Right renal cortex interstitium (tissue), 3 donors: ENCODE measurements at regions not wholly inside any gene's neighbourhood (a gene's known extent, or its start where the extent isn't known, plus 50 kb on each side); places are given as distances from the start of the nearest gene placed in this dataset.

Experiments used
- DNase-seq, 3 donors: peaks; one replicate each; pipeline ENCODE4 v3.0.0-alpha.2; 2013; ENCODE audit warnings: low read depth in 3 of 3, low spot score in 2 of 3

DNA sequence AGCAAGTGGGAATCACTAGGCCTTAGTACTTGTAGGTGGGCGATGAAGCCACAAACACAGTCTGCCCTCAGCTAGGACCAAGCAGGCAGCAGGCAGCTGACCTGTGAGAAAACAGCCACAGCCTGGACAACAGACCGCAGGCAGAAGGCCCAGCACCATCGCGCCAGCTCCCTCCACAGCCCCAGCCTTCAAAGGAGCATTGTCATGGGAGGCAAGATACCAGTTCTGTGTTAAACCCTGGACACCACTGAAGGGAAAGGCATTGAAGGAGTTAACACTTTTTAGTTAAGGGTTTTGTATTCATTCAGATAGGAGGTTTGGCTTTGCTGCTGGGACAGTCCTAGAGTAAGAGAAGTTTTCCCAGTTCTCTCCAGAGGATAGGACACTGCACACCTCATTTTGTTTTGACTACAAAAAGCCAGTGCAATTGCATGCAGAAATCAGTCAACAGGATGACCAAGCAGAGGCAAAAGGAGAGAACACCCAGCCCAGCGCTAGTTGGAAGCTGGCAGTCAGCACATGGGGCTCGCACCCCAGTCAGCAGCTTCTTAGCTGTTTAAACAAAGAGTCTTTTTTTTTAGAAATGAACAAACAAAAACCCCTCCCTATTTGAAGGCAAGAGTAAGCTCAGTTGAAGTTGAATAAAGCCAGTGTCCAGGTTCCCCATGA lies 286.1 kb upstream of the TPM1 start:
- no peak for DNase-seq

DNA sequence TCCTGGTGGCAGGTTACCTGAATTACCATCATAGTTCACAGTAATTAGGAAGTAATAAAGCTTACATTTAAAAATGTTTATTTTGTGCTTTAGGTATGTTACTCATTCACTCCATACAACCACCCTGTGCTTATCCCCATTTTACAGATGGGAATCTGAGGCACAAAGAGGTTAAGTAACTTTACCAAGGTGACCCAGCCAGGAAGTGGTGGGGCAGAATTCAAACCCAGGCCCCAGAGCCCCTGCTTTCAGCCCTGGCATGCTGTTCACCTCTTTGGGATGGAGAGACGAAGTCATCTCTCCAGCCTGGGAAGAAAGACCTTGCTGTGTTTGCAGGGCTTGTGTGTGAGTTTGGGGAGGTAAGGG lies 285.6 kb upstream of the TPM1 start:
- DNase-seq, result no peak

DNA sequence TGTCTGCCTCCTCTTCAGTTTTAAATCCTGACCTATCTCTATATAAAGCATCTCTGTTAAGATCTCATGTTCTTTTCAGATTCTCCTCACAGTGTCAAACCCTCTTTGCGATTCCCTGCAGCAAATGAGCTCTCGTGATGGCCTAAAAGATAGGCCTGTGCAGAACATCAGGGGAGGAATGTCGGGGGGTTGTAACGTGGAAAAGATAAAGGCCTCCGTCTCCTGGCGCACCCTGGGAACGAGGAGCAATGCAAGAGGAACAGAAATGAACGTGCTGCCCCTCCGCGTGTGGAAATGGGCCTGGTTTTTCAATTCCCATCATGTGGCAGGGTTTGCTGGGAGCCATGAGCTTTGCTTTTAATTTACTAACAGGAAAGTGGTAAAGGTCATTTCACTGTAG lies 285.0 kb upstream of the TPM1 start:
- DNase-seq, result no peak

DNA sequence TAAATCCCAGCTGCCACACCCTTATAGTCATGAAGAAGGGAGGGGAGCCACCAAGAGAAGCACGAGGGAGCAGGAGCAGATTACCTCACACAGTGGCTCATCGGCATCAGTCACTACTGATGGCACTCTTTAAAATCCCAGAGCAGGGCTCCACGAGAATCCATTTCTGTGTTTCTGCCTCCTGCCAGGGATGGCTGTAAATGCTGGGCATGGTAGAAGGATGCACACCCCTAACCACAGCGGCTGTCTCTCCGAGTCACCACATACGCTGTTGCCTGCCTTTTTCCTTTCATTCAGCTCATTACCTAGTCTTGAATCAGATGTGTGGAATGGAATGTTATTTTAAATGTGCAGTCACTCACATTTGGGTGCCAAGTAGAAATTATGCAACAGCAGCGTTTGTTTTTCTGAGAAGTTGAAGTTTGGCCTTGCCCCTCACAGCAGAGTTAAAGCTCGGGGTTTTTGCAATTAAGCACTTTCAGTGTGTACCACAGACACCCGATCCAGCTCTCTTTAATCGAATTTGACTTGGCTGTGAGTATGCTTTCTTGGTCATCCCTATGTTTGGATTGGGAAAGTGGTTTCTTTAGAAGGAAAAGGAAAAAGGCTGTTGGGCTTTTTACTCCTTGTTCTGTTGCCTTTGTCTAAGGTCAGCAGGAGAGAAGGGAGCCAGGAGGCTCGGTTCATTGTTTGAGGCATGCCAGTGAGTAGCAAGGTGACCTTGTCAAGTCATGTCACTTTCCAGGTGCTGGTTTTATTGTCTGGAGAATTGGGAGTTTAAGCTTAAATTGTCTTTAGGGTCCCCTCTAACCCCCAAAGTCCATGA lies 284.2 kb upstream of the TPM1 start:
- no peak for DNase-seq

DNA sequence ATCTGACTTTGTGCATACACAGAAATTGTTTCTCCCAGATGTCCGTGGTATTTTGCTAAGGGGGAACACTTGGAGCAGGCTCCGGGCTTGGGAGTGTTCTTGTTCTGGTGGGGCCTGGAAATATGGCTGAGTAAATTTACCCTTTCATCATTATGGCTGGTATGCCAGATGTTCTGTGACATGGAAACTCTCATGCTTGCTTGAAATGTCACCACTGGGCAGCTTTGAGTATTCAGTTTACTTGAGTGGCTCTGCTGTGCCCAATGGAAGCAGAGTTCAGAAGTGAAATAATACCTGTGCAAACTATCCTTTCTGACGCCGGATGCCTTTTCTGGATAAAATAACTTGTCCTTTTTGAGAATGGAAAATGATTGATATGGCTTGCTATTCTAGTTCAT lies 283.6 kb upstream of the TPM1 start:
- no peak for DNase-seq

DNA sequence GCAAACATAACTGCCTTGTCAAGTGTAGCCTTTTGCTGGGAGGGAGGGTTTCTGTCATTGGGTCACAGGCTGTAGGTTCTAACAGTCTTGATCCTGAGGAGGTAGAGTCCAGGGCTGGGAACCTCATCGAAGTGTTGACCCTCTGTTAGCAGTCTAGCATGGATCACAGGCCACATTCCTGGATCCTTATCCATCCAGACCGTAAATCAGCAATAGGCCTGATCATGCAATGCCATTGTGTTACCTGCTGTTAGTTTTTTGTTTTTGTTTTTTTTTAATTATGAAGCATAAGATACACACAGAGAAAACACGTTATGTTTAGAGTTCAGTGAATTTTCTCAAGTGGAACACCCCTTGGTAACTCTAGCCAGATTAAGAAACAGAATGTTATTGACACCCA lies 282.0 kb upstream of the TPM1 start:
- DNase-seq, result no peak

DNA sequence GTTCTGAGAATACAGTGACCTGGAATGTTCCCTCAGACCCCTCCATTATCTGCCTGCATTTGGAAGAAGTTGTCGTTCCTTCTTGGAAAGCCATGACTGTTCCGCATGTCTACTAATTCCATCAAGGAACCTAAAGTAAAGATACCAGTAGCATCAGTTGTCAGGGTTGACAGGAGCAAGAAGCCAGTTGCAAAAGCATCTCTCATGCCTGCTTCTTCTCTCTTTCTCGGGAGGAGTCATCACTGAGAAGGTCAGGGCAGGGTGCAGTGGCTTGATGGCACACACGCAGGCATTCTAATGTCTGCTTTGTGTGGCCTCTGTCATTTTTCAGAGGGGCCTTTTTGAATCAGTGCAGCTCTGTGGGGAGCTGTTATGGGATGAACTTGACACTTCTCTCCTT lies 276.6 kb upstream of the TPM1 start:
- no peak for DNase-seq

DNA sequence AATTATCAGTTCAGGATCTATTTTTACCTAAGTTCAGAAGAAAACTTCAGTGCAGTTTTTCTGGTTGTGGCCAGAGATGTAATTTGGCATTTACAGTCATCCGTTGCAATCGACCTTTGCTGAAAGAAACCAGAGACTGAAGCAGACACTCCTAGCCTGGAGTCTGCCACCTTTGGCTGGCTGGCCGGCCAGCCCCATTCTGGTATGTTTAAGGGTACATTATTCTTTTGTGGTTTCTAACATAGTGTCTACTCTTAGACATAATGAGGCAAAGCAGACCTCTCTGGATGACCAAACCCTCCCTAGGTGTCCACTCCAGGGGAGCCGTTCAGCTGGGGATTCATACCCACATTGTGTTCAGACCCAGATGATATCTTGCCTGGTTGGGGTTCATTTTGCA lies 275.9 kb upstream of the TPM1 start:
- DNase-seq, result no peak

DNA sequence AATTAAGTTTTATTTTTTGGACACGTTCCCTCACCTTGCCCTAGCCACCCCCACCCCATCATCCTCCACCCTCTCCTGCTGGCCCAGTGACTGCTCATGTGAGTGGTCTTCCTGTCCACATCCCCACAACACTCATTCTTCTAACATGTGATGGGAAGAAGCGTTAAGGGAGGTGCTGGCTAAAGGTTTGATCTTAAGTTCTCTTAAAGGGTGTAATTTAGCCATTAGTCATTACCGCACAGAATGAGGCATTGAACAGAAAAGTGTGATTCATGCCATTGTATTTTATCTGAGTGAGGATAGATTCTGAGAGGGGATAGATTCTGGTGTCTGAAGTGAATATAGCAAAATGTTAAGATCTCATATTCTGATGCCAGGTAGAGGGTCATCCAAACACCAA lies 272.9 kb upstream of the TPM1 start:
- DNase-seq, result no peak

DNA sequence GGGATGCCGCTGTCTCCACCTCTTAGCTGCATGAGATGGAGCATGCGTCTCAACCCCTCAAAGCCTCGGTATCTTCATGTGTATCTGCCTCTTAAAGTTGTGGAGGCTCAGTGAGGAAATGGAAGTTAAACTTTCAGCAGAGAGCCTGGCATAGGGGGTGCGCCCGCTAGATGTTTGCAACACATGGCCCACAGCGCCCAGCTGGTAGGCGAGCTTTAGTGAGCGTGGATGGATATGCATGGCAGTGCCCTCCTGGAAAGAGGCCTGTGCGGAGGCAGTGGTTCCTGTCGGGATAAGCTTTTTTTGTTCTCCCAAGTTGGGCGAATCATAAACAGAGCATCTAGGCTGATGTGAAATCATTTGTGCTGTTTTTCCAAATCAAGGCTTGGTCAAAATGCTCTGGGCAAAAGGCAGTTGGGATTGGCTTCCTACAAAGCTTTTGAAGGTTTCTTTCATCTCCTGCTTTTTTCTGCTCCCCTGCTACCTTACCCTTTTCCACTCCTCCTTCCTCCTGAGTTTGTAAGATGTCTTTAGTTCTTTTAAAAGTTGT lies 272.4 kb upstream of the TPM1 start:
- DNase-seq, result no peak

DNA sequence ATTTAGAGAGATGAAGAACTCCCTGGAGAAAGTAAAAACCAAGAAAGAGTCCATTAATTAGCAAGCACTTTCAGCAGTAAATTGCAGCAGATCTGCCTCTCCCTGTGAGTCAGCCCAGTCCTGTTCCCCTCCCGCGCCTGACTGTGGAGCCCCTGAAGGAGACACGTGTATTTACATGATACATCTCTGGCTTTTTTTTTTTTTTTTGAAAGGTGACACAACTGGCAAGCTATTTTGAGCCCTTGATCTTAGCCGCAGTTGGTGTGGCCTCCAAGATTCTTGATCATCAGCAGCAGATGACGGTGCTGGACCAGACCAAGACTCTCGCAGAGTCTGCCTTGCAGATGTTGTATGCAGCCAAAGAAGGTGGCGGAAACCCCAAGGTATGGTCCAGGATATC lies 271.8 kb upstream of the TPM1 start:
- no peak for DNase-seq

DNA sequence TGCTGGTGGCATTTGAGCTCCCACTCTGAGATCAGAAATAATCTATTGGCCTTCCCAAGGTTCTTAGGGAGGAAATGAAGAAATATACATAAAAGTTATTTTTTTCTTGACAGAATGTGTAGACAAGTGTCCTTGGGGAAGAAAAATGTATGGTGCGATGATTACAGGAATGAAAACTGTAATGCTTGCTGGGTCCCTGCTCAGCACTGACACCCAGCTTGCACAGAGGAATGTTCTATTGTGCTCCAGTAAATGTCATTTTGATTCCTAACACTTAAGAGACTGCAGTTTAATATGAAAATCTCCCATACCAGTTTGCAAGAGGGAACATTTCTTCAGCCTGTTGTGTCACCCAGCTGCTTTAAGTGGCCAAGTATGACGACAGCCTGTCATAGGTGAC lies 271.3 kb upstream of the TPM1 start:
- DNase-seq, result no peak

DNA sequence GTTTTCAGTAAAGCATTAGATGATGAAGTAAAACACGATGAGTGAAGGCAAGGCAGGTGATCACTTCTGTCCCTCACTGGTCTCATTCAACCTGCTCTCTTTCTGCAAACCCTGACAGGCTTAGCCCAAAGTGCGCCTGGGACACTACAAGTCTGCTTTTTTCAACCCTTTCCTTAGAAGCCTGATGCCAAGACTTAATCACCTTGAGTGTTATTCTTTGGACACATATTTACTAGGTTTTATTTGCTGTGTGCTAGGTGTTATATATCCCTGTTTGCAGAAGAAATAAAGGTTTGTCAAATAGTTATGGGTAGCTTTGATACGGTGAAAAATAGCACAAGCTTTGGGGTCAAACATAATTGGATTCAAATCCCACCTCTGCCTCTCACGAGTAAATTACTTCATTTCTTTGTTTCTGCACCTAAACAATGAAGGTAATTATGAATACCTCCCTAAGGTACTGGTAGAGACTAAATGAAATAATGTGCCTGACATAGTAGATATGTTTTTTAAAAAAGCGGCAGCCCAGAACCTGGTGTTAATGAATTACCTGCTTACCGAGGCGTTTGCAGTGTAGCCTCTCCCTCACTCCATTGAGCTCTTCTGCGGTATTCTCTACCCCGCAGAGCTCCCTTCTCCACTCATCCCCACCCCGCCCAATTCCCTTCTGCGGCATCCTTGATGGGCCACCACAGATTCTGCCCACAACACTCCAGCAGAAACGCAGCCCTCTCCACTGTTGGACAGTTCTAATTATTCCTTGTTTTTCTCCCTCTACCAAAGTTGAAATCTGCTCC lies 269.0 kb upstream of the TPM1 start:
- no peak for DNase-seq

DNA sequence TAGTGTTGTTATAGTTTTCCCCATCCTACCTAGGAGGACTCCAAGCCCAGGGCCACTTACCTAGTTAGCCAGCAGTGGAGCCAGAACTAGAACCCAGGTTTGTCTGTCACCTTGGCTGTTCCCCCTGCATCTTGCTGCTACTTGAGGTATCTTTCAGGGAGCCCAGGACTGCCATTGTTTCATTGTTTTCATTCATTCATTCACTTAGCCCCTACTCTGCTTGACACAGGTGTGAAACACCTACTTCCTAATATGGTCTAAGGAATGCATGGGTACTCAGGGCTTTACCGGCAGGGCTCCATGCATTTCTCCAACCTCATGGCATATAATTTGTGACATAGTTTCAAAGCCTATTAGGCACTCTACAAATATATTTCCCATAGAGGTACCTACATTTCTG lies 266.6 kb upstream of the TPM1 start:
- DNase-seq, result no peak

DNA sequence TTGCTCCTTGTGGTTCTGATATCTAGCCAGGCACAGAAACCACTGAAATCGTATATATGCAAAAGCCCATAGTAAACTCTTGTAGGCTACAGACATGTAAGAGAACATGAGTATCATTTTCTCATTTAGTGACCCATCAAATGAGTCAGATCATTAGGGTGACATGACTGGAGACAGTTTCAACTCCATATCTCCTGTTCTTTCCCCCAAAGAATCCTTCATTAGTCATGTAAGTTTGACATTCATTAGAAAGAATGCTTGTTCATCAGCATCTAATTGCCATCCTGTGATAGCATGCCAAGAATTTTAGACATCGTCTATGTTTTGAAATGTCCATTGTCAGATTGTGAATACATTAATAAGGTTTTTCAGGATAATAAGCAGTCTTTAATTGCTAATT lies 264.9 kb upstream of the TPM1 start:
- no peak for DNase-seq

DNA sequence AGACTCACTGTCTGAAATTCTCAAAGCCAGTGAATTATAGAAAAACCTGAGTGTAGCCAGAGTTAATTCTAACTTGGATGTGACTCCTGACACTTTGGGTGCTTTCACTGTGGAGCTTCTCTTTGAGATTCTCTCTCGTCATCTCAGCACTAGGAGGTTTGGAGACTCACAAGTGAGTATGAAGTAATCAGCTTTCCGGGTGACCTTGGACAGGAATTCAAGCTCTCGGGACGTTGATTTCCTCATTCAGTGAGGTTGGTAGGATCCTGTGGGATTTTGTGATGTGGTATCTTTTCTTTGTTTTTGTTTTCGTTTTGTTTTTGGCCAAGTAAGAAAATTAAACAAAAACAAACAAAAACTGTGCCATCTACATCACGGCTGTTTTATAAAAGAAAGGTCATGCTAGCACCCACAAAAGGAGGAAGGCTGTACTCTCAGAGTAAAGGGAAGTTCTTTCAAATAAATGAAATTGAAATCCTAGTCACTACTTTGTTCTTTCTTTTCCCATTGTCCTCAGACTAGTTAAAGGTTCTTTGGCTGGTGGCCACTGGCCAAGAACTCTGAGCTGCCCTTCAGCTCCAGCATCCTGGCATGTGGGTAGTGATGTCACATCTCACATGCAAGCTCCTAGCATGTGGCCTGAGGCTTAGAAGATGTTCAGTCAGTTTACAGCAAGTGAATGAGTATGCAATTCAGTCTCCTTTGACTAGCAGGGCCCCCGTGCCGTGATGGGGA lies 263.3 kb upstream of the TPM1 start:
- no peak for DNase-seq

DNA sequence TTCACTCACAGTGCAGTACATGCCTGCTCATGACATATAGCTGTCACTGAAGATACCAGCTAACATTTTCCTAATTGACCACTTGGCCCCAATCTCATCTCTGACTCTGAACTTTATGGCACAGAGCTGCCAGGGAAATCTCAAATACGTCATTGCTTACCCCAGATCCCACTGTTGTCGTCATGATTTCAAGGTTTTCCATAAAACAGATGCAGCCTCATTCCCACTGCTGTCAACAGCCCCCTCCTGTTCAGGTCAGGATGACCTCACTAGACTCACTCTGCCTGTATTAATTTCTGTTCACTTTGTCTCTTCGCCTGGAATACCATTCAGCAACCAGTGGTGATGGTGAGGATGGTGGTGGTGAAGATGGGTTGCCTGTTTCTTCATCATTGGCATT lies 262.6 kb upstream of the TPM1 start:
- DNase-seq, result no peak

DNA sequence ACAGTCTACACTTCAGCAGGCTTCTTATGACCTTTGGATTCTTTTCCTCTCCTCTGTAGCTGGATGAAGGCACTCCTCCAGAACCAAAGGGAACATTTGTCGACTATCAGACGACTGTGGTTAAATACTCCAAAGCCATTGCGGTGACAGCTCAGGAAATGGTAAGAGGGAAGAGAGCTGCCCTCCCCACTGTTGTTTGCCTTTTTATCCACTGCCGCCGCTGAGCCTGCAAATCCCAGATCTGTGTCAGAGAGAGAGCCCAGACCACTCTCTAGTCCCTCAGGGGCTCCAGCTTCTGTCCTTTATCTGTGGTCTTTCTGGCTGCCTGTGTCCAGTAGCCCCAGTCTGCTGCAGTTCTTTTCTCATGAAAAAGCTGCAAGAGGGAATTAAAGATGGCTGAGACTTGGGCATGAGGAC lies 261.5 kb upstream of the TPM1 start:
- DNase-seq, result no peak

DNA sequence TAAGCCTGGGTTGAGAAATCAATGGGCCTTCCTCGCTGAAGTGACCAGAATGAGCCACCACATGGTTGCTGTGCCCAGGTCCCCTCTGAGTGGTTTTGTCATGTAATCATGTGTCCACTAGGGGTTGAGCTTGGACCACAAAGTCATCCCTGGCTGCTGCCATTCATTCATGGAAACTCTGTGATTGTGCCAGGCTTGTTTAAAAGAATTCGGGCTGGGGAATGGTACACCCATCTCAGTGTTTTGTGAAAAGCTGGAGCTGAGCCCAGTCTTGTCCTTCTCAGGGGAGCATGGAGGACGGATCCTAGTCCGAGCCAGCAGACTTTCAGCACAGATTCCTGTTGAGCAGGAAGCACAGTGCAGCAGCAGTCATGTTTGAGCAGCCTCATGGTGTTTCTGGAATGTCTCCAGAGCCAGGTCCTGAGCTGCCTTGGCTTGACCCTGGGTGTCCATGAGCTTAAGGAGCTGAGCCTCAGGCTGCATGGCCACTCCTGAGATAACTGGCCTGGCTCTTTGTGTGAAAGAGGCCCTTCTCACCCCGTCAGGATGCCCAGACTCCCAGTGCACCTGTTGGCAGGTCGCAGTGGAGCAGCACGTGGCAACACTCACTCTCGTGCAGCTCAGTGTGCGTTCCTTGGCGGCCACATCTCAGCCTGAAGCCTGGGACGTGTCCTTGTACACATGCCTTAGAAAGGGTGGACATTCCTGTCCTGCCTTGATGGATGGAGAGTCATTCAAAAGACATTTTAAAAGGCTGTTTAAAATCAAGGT lies 260.3 kb upstream of the TPM1 start:
- peak in 2 of 3 donors; percentile 54 to 57 for DNase-seq

DNA sequence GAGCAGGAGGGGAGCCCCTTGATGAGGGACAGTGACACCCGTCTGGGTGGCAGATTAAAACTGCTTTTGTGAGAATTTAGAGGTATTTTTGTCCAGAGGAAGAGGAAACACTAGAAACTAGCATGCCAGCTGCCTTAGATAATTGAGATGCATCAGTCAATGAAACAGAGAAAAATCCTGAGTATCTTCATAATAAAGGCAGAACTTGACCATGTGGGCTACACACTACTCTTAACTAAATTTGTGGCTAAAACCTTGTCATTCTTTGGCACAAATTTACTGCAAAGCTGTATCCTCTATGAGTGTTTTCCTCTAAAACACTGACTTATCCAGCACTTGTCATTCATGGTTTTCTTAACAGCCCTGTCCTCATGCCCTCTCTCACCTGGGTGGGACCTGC lies 259.7 kb upstream of the TPM1 start:
- no peak for DNase-seq
